H9 (cell line): ENCODE measurements at regions not wholly inside any gene's neighbourhood (a gene's known extent, or its start where the extent isn't known, plus 50 kb on each side); places are given as distances from the start of the nearest gene placed in this dataset.

ENCODE experiments used
- DNase-seq: peaks from one replicate; pipeline ENCODE4 v3.0.0-alpha.2; 2017
- H2AFZ ChIP-seq: one replicate; pipeline ENCODE4 v1.6.1; 2013; ENCODE audit warnings: mild to moderate bottlenecking, low read length, control low read depth, moderate library complexity
- H2AK5ac ChIP-seq: 2 replicates; pipeline ENCODE4 v1.6.1; 2013; ENCODE audit warnings: low read length, control low read depth, mixed read lengths; ENCODE audit not compliant: insufficient read length
- H2BK120ac ChIP-seq: one replicate; pipeline ENCODE4 v1.6.1; 2013; ENCODE audit warnings: low read depth, mild to moderate bottlenecking, low read length, control low read depth, inconsistent platforms; ENCODE audit not compliant: poor library complexity, severe bottlenecking
- H2BK12ac ChIP-seq: 2 replicates; pipeline ENCODE4 v1.6.1; 2013; ENCODE audit warnings: low read length, control low read depth, mixed read lengths, low read depth; ENCODE audit not compliant: insufficient read length
- H2BK15ac ChIP-seq: 2 replicates; pipeline ENCODE4 v1.6.1; 2013; ENCODE audit warnings: low read depth, low read length, control low read depth
- H2BK20ac ChIP-seq: one replicate; pipeline ENCODE4 v1.6.1; 2013; ENCODE audit warnings: low read depth, mild to moderate bottlenecking, low read length, control low read depth, inconsistent platforms; ENCODE audit not compliant: poor library complexity, severe bottlenecking
- H2BK5ac ChIP-seq: 2 replicates; pipeline ENCODE4 v1.6.1; 2013; ENCODE audit warnings: low read length, control low read depth, mixed read lengths; ENCODE audit not compliant: insufficient read length
- H3K14ac ChIP-seq: 2 replicates; pipeline ENCODE4 v1.6.1; 2013; ENCODE audit warnings: low read length, control low read depth; ENCODE audit not compliant: insufficient read depth
- H3K18ac ChIP-seq: 2 replicates; pipeline ENCODE4 v1.6.1; 2013; ENCODE audit warnings: low read depth, mild to moderate bottlenecking, mixed read lengths, low read length, control low read depth; ENCODE audit not compliant: insufficient read length
- H3K23ac ChIP-seq: 2 replicates; pipeline ENCODE4 v1.6.1; 2013; ENCODE audit warnings: low read length, control low read depth, mixed read lengths, low read depth; ENCODE audit not compliant: insufficient read length
- H3K23me2 ChIP-seq: 2 replicates; pipeline ENCODE4 v1.6.1; 2013; ENCODE audit warnings: low read depth, mild to moderate bottlenecking, mixed read lengths, low read length, control low read depth; ENCODE audit not compliant: insufficient read length, poor library complexity, severe bottlenecking
- H3K27ac ChIP-seq: 2 replicates; pipeline ENCODE4 v1.5.1; 2013; ENCODE audit warnings: low read length, control low read depth, mixed read lengths, low read depth; ENCODE audit not compliant: insufficient read length
- H3K27me3 ChIP-seq: 2 replicates; pipeline ENCODE4 v1.6.1; 2013; ENCODE audit warnings: low read length, control low read depth, inconsistent platforms; ENCODE audit not compliant: insufficient read depth
- H3K4ac ChIP-seq: 2 replicates; pipeline ENCODE4 v1.6.1; 2013; ENCODE audit warnings: low read depth, mild to moderate bottlenecking, control low read depth, inconsistent platforms, low read length, moderate library complexity
- H3K4me1 ChIP-seq: 2 replicates; pipeline ENCODE4 v1.6.1; 2013; ENCODE audit warnings: low read length, control low read depth, inconsistent platforms; ENCODE audit not compliant: insufficient read depth
- H3K4me2 ChIP-seq: 2 replicates; pipeline ENCODE4 v1.6.1; 2013; ENCODE audit warnings: low read length, control low read depth, mixed read lengths; ENCODE audit not compliant: insufficient read length, insufficient read depth
- H3K56ac ChIP-seq: 2 replicates; pipeline ENCODE4 v1.6.1; 2013; ENCODE audit warnings: low read depth, mild to moderate bottlenecking, mixed read lengths, low read length, control low read depth; ENCODE audit not compliant: insufficient read length
- H3K79me1 ChIP-seq: 2 replicates; pipeline ENCODE4 v1.6.1; 2013; ENCODE audit warnings: low read depth, mild to moderate bottlenecking, moderate library complexity, low read length, control low read depth, inconsistent platforms; ENCODE audit not compliant: insufficient read depth, poor library complexity, severe bottlenecking
- H3K79me2 ChIP-seq: 2 replicates; pipeline ENCODE4 v1.6.1; 2013; ENCODE audit warnings: low read length, control low read depth, inconsistent platforms; ENCODE audit not compliant: insufficient read depth
- H3K9ac ChIP-seq: 2 replicates; pipeline ENCODE4 v1.6.1; 2013; ENCODE audit warnings: low read length, control low read depth, mixed read lengths; ENCODE audit not compliant: insufficient read length; ENCODE audit errors: extremely low read depth
- H3K9me3 ChIP-seq: one replicate; pipeline ENCODE4 v1.6.1; 2013; ENCODE audit warnings: low read depth, low read length, inconsistent platforms; ENCODE audit not compliant: control insufficient read depth
- H3T11ph ChIP-seq: one replicate; pipeline ENCODE4 v1.6.1; 2013; ENCODE audit warnings: mild to moderate bottlenecking, low read length, control low read depth, inconsistent platforms
- H4K20me1 ChIP-seq: one replicate; pipeline ENCODE4 v1.6.1; 2013; ENCODE audit not compliant: control insufficient read depth, insufficient read length, insufficient read depth
- H4K5ac ChIP-seq: 2 replicates; pipeline ENCODE4 v1.6.1; 2013; ENCODE audit warnings: low read depth, mild to moderate bottlenecking, mixed read lengths, low read length, control low read depth; ENCODE audit not compliant: insufficient read length
- H4K8ac ChIP-seq: replicated peaks from 2 replicates; pipeline ENCODE4 v1.6.1; 2013; ENCODE audit warnings: low read length, control low read depth, mixed read lengths, low read depth; ENCODE audit not compliant: insufficient read length
- H4K91ac ChIP-seq: 2 replicates; pipeline ENCODE4 v1.6.1; 2013; ENCODE audit warnings: low read depth, mild to moderate bottlenecking, moderate library complexity, mixed read lengths, low read length, control low read depth; ENCODE audit not compliant: insufficient read length
- H3K27ac Mint-ChIP-seq, 3 experiments: 2 replicates in 2 of 3; 3 replicates in 1 of 3; pipeline ENCODE4 v1.8.0; 2020 to 2021; ENCODE audit warnings: mixed read lengths in 3 of 3, mild to moderate bottlenecking in 1 of 3, moderate library complexity in 1 of 3
- H3K27me3 Mint-ChIP-seq: 2 replicates; pipeline ENCODE4 v1.8.0; 2021; ENCODE audit warnings: low read depth, mild to moderate bottlenecking, moderate library complexity, mixed read lengths
- H3K36me3 Mint-ChIP-seq, 3 experiments: 2 replicates in 2 of 3; 3 replicates in 1 of 3; pipeline ENCODE4 v1.8.0; 2020 to 2021; ENCODE audit warnings: low read depth in 3 of 3, mixed read lengths in 3 of 3; ENCODE audit not compliant: insufficient read depth in 1 of 3
- H3K4me1 Mint-ChIP-seq, 2 experiments: 2 replicates each; pipeline ENCODE4 v1.8.0; 2020; ENCODE audit warnings: mixed read lengths in 2 of 2
- H3K4me3 Mint-ChIP-seq, 2 experiments: 2 replicates in 1 of 2; 3 replicates in 1 of 2; pipeline ENCODE4 v1.8.0; 2020 to 2021; ENCODE audit warnings: mild to moderate bottlenecking in 2 of 2, mixed read lengths in 2 of 2, moderate library complexity in 1 of 2
- H3K9me3 Mint-ChIP-seq, 2 experiments: 2 replicates in 1 of 2; 3 replicates in 1 of 2; pipeline ENCODE4 v1.8.0; 2020; ENCODE audit warnings: mild to moderate bottlenecking in 2 of 2, mixed read lengths in 2 of 2, moderate library complexity in 1 of 2
- CTCF ChIP-seq: fragments of 200-600 bp; sonication (generic); conservative IDR thresholded peaks from 3 replicates; pipeline ENCODE4 v1.8.0; 2021; ENCODE audit warnings: antibody characterized with exemption, mild to moderate bottlenecking
- WGBS: extraction: QIAGEN DNeasy Blood & Tissue Kit; methylation state at CpG from one replicate; pipeline ENCODE4 v1.1.7; 2013; ENCODE audit warnings: missing lambda C conversion rate, low lambda C conversion rate, mixed read lengths; ENCODE audit not compliant: insufficient read length; ENCODE audit errors: extremely low coverage; 5-methylcytosine and 5-hydroxymethylcytosine counted together

- Histone ChIP-seq H3K27me3 (no peaks in the 10 kb centered on the region), H3K27ac (no peak overlapping the region), H4K5ac (no peak overlapping the region), H2BK5ac (no peak overlapping the region), H3K56ac (no peak overlapping the region), H3K23ac (no peak overlapping the region), H2AK5ac (no peak overlapping the region), H4K20me1 (no peaks in the 10 kb centered on the region), H3K18ac (no peak overlapping the region), H2BK120ac (no peak overlapping the region), H4K8ac (no peak overlapping the region), H3K4me1 (no peaks in the 10 kb centered on the region), H3K9ac (no peak overlapping the region), H2AFZ (no peak overlapping the region), H3K79me1 (no peaks in the 10 kb centered on the region), H3K9me3 (no peaks in the 10 kb centered on the region), H3K4ac (no peak overlapping the region), H3K14ac (no peak overlapping the region), H3K4me2 (no peak overlapping the region), H2BK15ac (no peak overlapping the region), H3T11ph (no peak overlapping the region), H3K79me2 (no peaks in the 10 kb centered on the region), H2BK20ac (no peak overlapping the region), H4K91ac (no peak overlapping the region), H2BK12ac (no peak overlapping the region), H3K23me2 (no peaks in the 10 kb centered on the region)
- TF ChIP-seq CTCF = no peak
- H3K4me3 Mint-ChIP-seq = no peak overlapping the region
- no CpG with 5 or more reads among the region's 4 CpGs for WGBS
- H3K36me3 Mint-ChIP-seq = no peaks in the 10 kb centered on the region
- H3K9me3 Mint-ChIP-seq = peaks cover 0 to 3% of the 10 kb centered on the region in 2 experiments; a peak in 1 of 5 replicates
- H3K4me1 Mint-ChIP-seq = no peaks in the 10 kb centered on the region
- no peak overlapping the region for H3K27ac Mint-ChIP-seq
- no peaks in the 10 kb centered on the region for H3K27me3 Mint-ChIP-seq
- DNase-seq = no peak
Observed at GRCh38 chr7:113431406-113431805, 313.1 kb upstream of the SMIM30 start.
